HG02973 (cell line): ENCODE measurements at regions not wholly inside any gene's neighbourhood (a gene's known extent, or its start where the extent isn't known, plus 50 kb on each side); places are given as distances from the start of the nearest gene placed in this dataset.

Experiments used
- ATAC-seq: cut with Tn5 transposase; IDR thresholded peaks from one replicate; pipeline ENCODE4 v1.9.1; 2021; ENCODE audit warnings: moderate library complexity; ENCODE audit not compliant: unreplicated experiment

DNA sequence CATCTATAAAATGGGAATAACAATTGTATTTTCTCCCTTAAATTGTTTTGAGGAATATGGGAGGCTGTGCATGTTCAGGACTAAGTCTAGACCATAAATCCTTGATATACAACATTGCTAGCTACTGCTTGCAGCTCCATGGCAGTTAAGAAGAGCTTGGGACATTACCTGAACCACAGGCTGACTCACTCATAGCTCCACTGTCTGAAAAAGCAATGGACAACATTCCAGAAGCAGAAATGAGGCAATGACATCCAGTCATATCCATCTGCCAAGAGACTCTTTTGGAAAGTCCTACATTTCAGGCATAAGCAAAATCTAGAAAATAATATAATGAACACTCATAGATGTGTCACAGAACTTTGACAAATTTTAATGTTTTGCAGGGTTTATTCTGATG, 167.3 kb upstream of the LEF1 start:
- no peak for ATAC-seq

DNA sequence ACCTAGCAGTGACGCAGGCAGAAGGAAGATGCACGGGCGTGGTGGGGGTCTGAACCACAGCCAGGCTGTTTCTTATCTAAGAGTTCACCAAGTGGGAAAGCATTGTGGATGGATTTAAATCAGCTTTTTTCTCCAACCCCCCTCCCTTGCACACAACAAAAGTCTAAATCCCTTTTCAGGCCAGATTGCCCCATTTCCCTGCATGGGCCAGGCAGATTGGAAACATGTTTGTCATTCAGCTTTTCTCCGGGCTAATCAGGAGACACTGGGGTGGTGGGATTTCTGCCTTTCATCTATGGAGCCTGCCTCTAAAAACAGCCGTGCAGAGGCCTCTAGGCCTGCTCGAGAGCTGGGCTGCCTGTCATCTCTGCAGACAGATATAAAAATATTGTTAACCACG, 166.3 kb upstream of the LEF1 start:
- no peak for ATAC-seq

DNA sequence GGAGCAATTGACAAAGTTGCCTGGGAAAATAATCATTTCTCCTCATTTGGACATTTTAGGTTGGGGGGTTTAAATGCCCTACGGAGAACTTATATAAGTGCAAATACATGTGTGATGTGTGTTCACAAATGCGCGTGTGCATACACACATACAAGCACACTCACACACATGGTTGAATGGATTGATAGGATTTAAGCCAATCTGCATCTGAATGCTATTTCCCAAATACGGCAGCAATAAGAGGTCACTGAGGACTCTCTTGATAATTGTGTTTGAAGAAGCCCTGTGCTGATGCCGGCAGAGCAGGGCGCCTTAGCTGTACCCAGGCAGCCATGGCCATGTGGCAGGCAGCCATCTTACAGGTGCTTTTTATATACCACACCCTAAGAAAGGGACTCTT, 165.3 kb upstream of the LEF1 start:
- no peak for ATAC-seq

DNA sequence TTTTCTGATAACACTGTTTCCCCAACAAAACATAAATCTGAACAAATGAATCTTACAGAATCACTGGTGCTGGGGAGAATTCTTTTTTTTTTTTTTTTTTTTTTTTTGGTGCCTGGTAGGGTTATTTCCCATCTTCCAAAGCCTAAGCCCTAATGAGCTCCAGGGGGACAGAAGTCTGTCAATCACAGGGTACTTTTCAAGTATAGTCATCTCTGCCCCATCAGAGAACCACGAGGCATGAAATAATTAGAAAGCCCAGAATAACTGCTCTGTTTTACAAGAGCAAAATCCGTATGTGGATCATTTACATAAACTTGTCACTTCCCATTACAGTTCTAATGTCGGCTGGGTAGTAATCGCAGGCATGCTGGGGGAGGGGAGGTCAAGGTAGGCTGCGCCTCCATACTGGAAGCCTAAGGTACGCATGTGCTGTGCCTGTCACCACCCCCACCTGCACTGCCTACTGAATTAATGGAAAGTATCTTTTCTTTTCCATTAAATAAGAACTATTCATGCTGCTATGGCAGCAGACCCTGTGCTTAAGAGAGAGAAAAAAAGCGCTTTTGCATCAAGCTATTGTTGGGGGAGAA, 164.7 kb upstream of the LEF1 start:
- ATAC-seq, result no peak

DNA sequence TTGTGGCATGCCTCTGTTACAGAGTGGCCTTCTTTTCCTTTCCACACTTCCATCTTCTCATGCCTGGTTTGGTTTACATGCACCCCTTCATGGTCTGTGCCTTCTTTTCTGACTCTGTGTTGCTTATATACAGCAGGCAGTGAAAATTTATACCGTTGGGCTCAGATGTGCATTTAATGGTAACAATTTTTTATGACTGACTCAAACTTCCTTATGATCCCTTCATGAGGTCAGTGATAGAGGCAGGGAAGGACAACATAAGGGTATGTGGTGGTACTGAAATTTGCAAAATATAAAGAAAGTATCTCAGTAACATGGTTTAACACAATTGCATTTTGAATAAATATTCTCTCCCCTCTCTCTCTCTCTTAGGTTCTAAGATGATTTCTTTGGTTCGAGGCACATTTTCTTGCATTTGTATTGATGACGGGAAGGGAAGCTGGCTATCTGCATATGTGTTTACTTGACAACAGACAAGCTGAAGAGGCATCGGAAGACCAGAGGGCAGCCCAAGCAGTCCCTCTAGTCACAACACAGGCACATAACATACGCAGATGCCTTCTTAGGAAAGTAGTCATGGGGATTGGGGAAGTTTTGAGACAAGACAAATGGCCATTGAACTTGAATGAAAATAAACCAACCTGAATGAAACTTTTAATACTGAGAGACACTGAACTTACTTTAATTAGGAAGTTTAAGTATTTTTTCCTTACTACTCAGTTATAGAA, 163.3 kb upstream of the LEF1 start:
- no peak for ATAC-seq

GRCh38 chr4:108328383-108328732, 159.6 kb upstream of the LEF1 start:
- ATAC-seq, result no peak

DNA sequence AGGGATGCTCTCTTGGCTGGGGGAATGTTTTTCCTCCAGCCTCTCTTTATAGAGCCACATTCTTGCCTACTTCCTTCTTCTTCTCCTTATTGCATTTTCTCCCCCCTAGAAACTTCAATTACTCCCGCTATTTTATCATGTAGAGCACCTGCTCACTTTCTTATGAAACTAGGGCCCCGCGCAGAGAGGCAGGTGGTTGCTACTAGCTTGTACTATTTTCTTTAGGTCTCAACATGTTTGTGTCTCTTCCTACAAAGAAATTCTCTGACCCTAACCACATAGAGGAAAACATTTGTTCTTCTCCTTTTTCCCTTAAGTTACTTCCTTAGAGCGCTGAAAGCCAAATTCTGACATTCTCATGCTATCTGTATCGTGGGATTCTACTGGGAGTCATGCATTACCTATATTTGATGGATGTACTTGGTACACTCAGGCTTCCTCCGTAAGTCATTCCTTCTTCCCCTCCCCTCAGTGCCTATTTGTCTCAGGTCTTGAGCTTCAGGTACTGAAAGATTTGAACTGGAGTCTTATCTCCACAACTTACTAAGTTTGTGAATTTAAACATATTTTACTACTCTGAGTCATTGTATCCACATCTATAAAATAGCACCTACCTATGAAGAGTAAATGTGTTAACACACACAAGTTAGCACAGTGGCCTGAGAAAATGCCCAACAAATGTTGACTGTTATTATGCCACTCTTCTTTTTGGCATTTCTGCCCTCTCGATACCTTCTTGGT, 159.1 kb upstream of the LEF1 start:
- no peak for ATAC-seq

DNA sequence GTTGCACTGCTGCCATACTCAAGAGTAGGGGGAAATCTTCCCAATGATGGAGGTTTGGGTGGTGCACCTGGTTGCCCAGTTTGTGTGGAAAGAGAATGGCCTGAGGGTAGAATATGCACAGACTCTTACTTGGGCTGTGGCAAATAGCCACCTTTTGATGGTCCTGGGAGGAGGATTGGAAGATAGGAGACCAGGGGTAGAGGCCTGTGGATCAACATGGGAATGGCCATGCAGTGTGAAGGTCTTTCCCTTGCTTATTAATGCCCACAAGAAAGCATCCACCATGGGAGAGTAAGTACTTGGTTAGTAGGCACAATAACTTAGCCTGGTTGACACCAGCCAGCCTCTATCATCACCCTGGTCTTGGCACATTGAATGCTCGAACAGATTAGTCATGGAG, 156.8 kb upstream of the LEF1 start:
- ATAC-seq, result no peak

GRCh38 chr4:108324450-108324849, 155.7 kb upstream of the LEF1 start:
- no peak for ATAC-seq

DNA sequence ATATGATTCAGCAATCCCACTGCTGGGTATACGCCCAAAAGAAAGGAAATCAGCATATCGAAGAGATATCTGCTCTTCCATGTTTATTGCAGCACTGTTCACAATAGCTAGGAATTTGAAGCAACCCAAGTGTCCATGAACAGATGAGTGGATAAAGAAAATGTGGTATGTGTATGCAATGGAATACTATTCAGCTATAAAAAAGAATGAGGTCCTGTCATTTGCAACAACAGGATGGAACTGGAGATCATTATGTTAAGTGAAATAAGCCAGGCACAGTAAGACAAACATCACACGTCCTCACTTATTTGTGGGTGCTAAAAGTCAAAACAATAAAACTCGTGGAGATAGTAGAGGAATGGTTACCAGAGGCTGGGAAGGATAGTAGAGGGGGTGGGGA, 153.8 kb upstream of the LEF1 start:
- no peak for ATAC-seq

DNA sequence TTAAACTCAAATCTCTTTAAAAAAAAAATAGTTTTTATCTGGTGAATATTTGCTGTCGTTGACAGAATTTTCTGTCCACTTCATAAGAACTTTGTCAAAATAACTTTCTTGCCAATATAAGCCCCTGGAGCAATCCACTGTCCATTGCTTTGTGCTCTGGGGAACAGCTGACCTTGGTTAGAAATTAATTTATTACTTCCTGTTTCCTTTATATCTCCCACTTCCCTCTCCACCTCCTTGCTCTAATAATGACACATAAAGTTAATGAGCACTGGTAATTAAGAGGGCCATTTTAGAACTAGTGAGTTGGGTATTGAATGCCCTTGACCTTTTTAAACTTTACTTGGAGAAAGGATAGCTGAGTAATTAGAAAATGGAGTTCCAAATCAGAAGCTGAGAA, 151.3 kb upstream of the LEF1 start:
- no peak for ATAC-seq

DNA sequence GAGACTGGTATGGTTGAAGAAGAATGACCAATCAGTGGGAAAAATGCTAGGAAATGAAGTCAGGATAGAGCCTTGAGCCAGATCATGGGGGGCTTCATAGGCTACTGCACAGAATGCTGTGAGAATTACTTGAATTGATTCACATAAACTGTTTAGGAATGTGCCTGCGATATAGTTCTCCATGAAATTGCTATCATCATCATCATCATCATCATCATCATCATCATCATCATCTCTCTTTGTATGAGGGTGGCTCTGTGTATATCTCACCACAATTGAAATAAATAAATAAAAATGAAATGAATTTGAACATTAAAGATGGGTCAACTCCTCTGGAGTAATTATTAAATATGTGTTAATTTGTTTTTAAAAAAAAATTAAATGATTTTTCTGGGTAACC, 148.6 kb upstream of the LEF1 start:
- no peak for ATAC-seq

GRCh38 chr4:108315694-108316093, 147.0 kb upstream of the LEF1 start:
- no peak for ATAC-seq

- ATAC-seq, result no peak
Measured at GRCh38 chr4:108314900-108315589, 146.3 kb upstream of the LEF1 start.

- no peak for ATAC-seq
Measured at GRCh38 chr4:108313546-108314339, 145.0 kb upstream of the LEF1 start.

DNA sequence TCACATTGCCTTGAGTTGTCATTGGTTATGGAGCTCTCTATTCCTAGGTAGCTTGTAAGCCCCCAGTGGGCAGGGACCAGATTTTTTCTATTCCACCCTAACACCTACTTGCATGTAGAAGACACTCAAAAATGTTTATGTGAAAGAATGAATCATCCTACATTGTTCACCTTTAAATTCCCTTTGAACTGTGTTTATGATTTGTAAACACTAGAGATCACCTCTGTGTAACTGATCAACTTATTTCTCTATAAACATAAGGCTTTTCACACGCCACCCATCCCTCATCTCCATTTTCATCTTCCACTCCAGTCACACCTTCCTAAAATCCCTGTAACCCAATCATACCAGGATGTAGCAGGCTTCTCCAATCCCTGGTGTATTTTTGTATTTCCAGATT, 142.6 kb upstream of the LEF1 start:
- ATAC-seq, result no peak

- ATAC-seq, result no peak
Measured at GRCh38 chr4:108303488-108304177, 134.9 kb upstream of the LEF1 start.

DNA sequence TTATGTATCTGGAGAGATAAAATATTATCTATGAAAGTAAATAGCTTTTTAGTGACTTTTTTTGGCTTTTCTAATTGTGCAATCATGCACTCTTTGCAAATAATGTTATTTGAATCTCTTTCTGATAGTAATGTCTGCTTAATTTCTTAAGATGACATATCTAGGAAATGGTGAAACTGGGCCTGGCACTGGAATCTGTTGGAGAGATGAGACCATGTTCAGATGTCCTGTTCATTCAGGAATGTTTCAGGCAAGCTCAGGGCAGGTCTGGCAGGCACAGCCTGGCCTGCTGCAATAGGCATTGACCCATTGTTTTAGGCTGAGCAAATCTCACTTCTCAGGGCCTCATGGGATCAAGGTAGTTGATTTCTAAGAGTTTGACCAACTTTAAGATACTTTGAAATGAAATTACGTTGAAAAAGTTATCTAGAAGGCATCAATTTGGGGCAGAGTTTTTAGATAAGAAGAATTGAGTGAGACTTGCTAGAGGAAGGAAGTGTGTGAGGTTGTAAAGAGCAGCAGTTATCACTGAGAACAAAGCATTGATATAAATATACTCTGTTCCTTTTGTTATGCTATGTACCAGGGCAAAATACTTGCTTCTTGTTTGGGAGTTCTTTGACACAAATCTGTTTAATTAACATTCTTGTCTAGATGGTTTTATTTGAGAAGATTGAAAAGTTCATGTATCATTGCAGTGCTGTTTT, 133.0 kb upstream of the LEF1 start:
- ATAC-seq, result no peak

DNA sequence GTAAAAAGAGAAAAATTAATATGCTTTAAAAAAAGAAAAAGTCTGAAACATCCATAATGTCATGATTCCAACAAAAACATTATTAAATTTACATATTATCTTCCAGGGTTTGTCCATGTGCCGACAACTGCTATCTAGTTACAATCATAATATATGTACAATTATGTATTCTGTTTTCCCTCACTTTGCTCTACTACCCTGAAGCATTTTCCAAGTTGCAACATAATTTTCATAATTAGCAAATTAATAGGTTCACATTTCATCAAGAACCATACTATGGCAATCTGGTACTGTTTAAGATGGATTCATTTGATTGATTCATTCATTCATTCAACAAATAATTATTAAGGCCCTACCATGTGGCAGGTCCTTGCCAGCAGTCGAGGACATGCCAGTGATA, 128.9 kb upstream of the LEF1 start:
- no peak for ATAC-seq

GRCh38 chr4:108292229-108292628, 123.5 kb upstream of the LEF1 start:
- no peak for ATAC-seq
